GM12878 (cell line): ENCODE measurements at regions not wholly inside any gene's neighbourhood (a gene's known extent, or its start where the extent isn't known, plus 50 kb on each side); places are given as distances from the start of the nearest gene placed in this dataset.

Source experiments
- BCL11A ChIP-seq: IDR thresholded peaks from 2 replicates; pipeline ENCODE4 v1.6.1; 2011; ENCODE audit warnings: low read depth, low read length
- BRCA1 ChIP-seq: IDR thresholded peaks from 2 replicates; pipeline ENCODE4 v1.6.1; 2011; ENCODE audit warnings: low read depth, low read length, improper control_type of control experiment
- CEBPB ChIP-seq, 2 experiments: fragments of 150-350 bp in 1 of 2; IDR thresholded peaks; 2 replicates each; pipeline ENCODE4 v1.6.1; 2012 to 2014; ENCODE audit warnings: low read depth in 2 of 2, low read length in 2 of 2, borderline replicate concordance in 1 of 2, inconsistent platforms in 1 of 2
- CTCF ChIP-seq, 3 experiments: IDR thresholded peaks in 2 of 3; conservative IDR thresholded peaks in 1 of 3; 2 replicates each; pipeline ENCODE4 v1.5.1; 2011; ENCODE audit warnings: low read depth in 3 of 3, low read length in 3 of 3, mild to moderate bottlenecking in 3 of 3, control low read depth in 2 of 3, moderate library complexity in 2 of 3, inconsistent platforms in 1 of 3, mixed read lengths in 1 of 3; ENCODE audit not compliant: control insufficient read depth in 2 of 3, insufficient read depth in 1 of 3; ENCODE audit errors: extremely low read depth in 1 of 3
- EP300 ChIP-seq, 2 experiments: fragments of 150-350 bp in 1 of 2; IDR thresholded peaks; 2 replicates each; pipeline ENCODE4 v1.6.1; 2011 to 2012; ENCODE audit warnings: low read depth in 2 of 2, low read length in 2 of 2, borderline replicate concordance in 1 of 2, improper control_type of control experiment in 1 of 2, inconsistent platforms in 1 of 2; ENCODE audit not compliant: control insufficient read depth in 1 of 2
- ESRRA ChIP-seq: IDR thresholded peaks from 2 replicates; pipeline ENCODE4 v1.6.1; 2012; ENCODE audit warnings: mild to moderate bottlenecking, low read length, improper control_type of control experiment
- SP1 ChIP-seq: IDR thresholded peaks from one replicate; pipeline ENCODE4 v1.6.1; 2011; ENCODE audit warnings: low read depth, low read length
- SUZ12 ChIP-seq: fragments of 200-600 bp; sonication (generic); IDR thresholded peaks from one replicate; pipeline ENCODE4 v1.6.1; 2018; ENCODE audit warnings: antibody characterized with exemption, mild to moderate bottlenecking; ENCODE audit not compliant: unreplicated experiment
- ZNF384 ChIP-seq: IDR thresholded peaks from 2 replicates; pipeline ENCODE4 v1.6.1; 2012; ENCODE audit warnings: low read depth, mild to moderate bottlenecking, low read length, improper control_type of control experiment, borderline replicate concordance
- ZSCAN29 ChIP-seq: fragments of 450-650 bp; IDR thresholded peaks from 2 replicates; pipeline ENCODE4 v1.6.1; 2017; ENCODE audit warnings: mild to moderate bottlenecking, moderate library complexity

- no peak for TF ChIP-seq CTCF (IDR thresholded peaks at IDR 0.05 in 2 of 3, conservative IDR thresholded peaks at IDR 0.05 in 1 of 3; ENCODE audit: control insufficient read depth in 2 of 3, extremely low read depth in 1 of 3, insufficient read depth in 1 of 3, low read depth in 3 of 3, low read length in 3 of 3)
- no peak for TF ChIP-seq SP1
- TF ChIP-seq ZSCAN29 = no peak
- no peak for TF ChIP-seq ZNF384
- no peak for TF ChIP-seq EP300 (IDR thresholded peaks at IDR 0.05; ENCODE audit: borderline replicate concordance in 1 of 2, control insufficient read depth in 1 of 2, low read depth in 2 of 2, low read length in 2 of 2)
- TF ChIP-seq SUZ12 = no peak
- TF ChIP-seq ESRRA = no peak
- no peak for TF ChIP-seq BCL11A
- TF ChIP-seq BRCA1 = no peak
- TF ChIP-seq CEBPB (IDR thresholded peaks at IDR 0.05; ENCODE audit: borderline replicate concordance in 1 of 2, low read depth in 2 of 2, low read length in 2 of 2) = no peak
These were observed 1030.0 kb upstream of the TMPRSS15 start for GRCh38 chr21:19433623-19434022.
